RCC 7860 (cell line): ENCODE measurements at regions not wholly inside any gene's neighbourhood (a gene's known extent, or its start where the extent isn't known, plus 50 kb on each side); places are given as distances from the start of the nearest gene placed in this dataset.
A peak's percentile ranks its signal among the peaks of the same experiment; 100 is the strongest.
"Not testable (repeated sequence)": the region's sequence is repeated elsewhere in the genome, so short reads cannot be mapped to it uniquely, and the experiment has no call there.

Experiments
- DNase-seq: peaks from one replicate; pipeline ENCODE4 v3.0.0-alpha.2; 2015; ENCODE audit warnings: low spot score
- FAIRE-seq: peaks from 2 replicates; lab custom pipeline; 2012; peaks lifted over from hg19 to GRCh38; lab: Jason Lieb, UNC

GRCh38 chr22:18731075-18731666 is 119.5 kb upstream of the RIMBP3 start:
- DNase-seq (peak; percentile 3), FAIRE-seq (no peak)

GRCh38 chr22:18730410-18730809 is 118.7 kb upstream of the RIMBP3 start:
- DNase-seq: peak; percentile 43
- not testable (repeated sequence) for FAIRE-seq
